ENCODE measurements at regions not wholly inside any gene's neighbourhood (a gene's known extent, or its start where the extent isn't known, plus 50 kb on each side); places are given as distances from the start of the nearest gene placed in this dataset.

GRCh38 chr3:88618021-88618645 lies 468.4 kb downstream of the C3orf38 start:
- no peak for ATAC-seq
- TF ChIP-seq POU6F1 (CRISPR knock-in tag; IDR thresholded peaks at IDR 0.05; ENCODE audit: borderline replicate concordance, low read depth) (no peak), BACH2 (CRISPR knock-in tag; IDR thresholded peaks at IDR 0.05; ENCODE audit: borderline replicate concordance) (no peak), CREB5 (CRISPR knock-in tag; IDR thresholded peaks at IDR 0.05; ENCODE audit: low read depth) (no peak), CSRNP3 (CRISPR knock-in tag; IDR thresholded peaks at IDR 0.05) (no peak), ESRRG (CRISPR knock-in tag; IDR thresholded peaks at IDR 0.05) (no peak), TOX (CRISPR knock-in tag; IDR thresholded peaks at IDR 0.05; ENCODE audit: borderline replicate concordance) (no peak), OSR1 (CRISPR knock-in tag; IDR thresholded peaks at IDR 0.05) (no peak), PATZ1 (CRISPR knock-in tag; IDR thresholded peaks at IDR 0.05; ENCODE audit: borderline replicate concordance) (no peak), ZFP3 (CRISPR knock-in tag; IDR thresholded peaks at IDR 0.05) (no peak), SNAI2 (CRISPR knock-in tag; IDR thresholded peaks at IDR 0.05) (no peak), ZNF70 (CRISPR knock-in tag; IDR thresholded peaks at IDR 0.05) (no peak), TSHZ2 (CRISPR knock-in tag; IDR thresholded peaks at IDR 0.05) (no peak), ZNF8 (CRISPR knock-in tag; IDR thresholded peaks at IDR 0.05) (no peak), ZNF565 (CRISPR knock-in tag; conservative IDR thresholded peaks at IDR 0.05; ENCODE audit: low read depth) (no peak), ARNTL (CRISPR knock-in tag; IDR thresholded peaks at IDR 0.05; ENCODE audit: borderline replicate concordance, low read depth) (no peak), PPARA (CRISPR knock-in tag; IDR thresholded peaks at IDR 0.05; ENCODE audit: borderline replicate concordance) (no peak), ZC3H10 (CRISPR knock-in tag; IDR thresholded peaks at IDR 0.05) (no peak), CSDC2 (CRISPR knock-in tag; IDR thresholded peaks at IDR 0.05) (no peak), GLIS3 (CRISPR knock-in tag; IDR thresholded peaks at IDR 0.05) (no peak), RARB (CRISPR knock-in tag; IDR thresholded peaks at IDR 0.05) (no peak)

- no peak for ATAC-seq
- TF ChIP-seq CSRNP3 (CRISPR knock-in tag; IDR thresholded peaks at IDR 0.05), result no peak
These were observed 471.8 kb downstream of the C3orf38 start for GRCh38 chr3:88621586-88621985.

- no peak for ATAC-seq
- TF ChIP-seq TSHZ2 (CRISPR knock-in tag; IDR thresholded peaks at IDR 0.05) (no peak), PPARA (CRISPR knock-in tag; IDR thresholded peaks at IDR 0.05; ENCODE audit: borderline replicate concordance) (no peak), POU6F1 (CRISPR knock-in tag; IDR thresholded peaks at IDR 0.05; ENCODE audit: borderline replicate concordance, low read depth) (no peak), SNAI2 (CRISPR knock-in tag; IDR thresholded peaks at IDR 0.05) (no peak), PATZ1 (CRISPR knock-in tag; IDR thresholded peaks at IDR 0.05; ENCODE audit: borderline replicate concordance) (no peak)
These were observed 473.9 kb downstream of the C3orf38 start for GRCh38 chr3:88623709-88624108.

All from SK-N-SH treated with all-trans-retinoic acid at 6 μM for 48 hours (cell line).